Head of caudate nucleus (tissue), 42 donors: ENCODE measurements at regions not wholly inside any gene's neighbourhood (a gene's known extent, or its start where the extent isn't known, plus 50 kb on each side); places are given as distances from the start of the nearest gene placed in this dataset.

Experiments used
- DNase-seq, 42 donors: peaks; one replicate each; pipeline versions ENCODE4 v3.0.0 to v3.0.0-alpha.2; 2020 to 2021; ENCODE audit warnings: mixed read lengths in 7 of 42
- intact Hi-C: fragments of 100-400 bp; cut with DNase I; formaldehyde crosslinking; loops from one replicate; pipeline ENCODE4 v1.15.0; 2022

- no peak for DNase-seq
- intact Hi-C loops: no loop called here
Observed at GRCh38 chr2:143828763-143829537, 691.0 kb downstream of the ZEB2 start.

DNA sequence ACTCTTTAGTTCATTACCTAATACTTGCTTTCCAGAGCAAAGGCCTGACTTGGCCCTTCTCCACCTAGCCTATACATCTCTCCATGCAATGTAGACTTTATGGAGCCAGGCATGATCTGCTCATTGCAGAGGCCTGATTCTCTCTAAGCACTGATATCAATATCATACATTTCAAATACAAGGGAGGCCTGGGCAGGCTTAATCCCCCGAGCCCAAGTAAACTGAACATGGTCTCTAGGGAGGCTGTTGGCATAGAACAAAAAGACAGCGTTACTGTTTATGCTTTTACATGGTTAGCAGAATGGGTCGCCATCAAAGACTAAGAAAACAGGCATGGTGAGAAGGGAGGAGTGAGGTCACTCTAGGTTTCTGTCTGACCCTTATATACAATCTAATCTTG lies 695.1 kb downstream of the ZEB2 start:
- DNase-seq: no peak
- intact Hi-C loops: no loop called here

DNA sequence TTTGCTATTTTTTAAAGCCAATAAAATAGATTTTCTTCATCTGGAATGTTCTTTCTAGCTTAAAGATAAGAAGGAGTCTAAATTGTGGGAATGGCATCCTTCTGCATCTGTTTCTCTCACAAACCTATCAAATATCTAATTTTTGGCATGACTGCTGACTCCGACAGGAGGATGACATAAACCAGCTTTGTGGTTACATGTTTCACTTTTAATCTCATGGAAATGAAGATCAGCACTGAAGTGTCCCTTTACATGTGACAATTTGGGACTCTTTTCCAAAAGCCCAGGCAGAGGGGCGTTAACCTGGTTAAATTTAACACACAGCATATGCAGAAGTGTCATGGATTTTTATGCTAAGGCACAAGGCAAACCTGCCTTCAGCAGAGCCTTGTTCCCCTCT lies 694.7 kb downstream of the ARHGAP15 start:
- no peak for DNase-seq
- intact Hi-C loops: no loop called here

GRCh38 chr2:143823296-143823695 lies 694.1 kb downstream of the ARHGAP15 start:
- intact Hi-C loops: no loop called here
- no peak for DNase-seq

DNA sequence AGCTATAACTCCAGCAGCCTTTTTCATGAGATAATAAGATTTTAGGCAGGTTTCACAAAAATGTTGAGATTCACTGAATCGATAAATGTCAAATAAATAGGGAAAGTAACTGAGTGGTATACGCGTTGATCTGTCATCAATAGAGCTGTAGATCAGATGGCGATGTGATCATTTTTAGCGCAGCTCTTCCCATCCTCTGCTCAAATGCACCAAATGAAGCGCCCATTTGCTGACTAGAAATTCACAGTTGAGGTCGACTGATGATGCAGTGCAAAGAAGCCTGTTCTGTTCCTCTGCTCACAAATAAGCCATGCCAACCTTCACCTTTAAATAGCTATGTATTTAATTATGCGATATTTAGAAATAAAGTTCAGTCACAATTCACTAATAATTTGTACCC lies 693.5 kb downstream of the ARHGAP15 start:
- intact Hi-C loops: no loop called here

GRCh38 chr2:143819764-143820163 lies 690.5 kb downstream of the ARHGAP15 start:
- intact Hi-C loops: no loop called here
- no peak for DNase-seq

More for the DNA sequence above, 693.5 kb downstream of the ARHGAP15 start:
- DNase-seq: no peak

DNA sequence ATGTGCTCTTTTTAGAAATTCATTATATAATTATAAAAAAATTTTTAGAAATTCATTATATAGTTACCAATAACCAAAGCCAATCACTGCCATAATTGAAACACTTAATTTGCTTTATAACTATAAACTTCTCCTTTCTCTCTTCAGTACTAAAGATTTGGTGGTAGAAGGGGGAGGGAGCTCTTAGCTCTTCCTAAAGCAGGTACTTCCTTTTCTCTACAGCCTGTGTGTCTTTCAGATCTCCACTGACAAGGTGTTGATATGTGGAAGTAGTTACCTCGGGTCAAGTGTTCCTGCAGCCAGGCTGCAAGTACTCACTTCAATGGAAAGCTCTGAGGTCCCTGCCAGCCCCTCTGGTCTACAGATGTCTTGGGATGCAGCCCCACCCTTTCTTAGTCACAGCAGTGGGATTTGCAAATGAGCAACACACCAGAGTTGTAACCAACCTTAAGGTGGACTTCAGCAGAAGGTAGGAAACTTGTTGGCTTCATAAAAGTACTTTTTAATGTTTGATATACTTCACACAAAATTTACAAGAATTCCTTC lies 690.0 kb downstream of the ARHGAP15 start:
- DNase-seq: no peak
- intact Hi-C loops: no loop called here
